HG03139 (cell line): ENCODE measurements at regions not wholly inside any gene's neighbourhood (a gene's known extent, or its start where the extent isn't known, plus 50 kb on each side); places are given as distances from the start of the nearest gene placed in this dataset.
"Not testable (repeated sequence)": the region's sequence is repeated elsewhere in the genome, so short reads cannot be mapped to it uniquely, and the experiment has no call there.

Source experiments
- ATAC-seq: cut with Tn5 transposase; IDR thresholded peaks from one replicate; pipeline ENCODE4 v1.9.1; 2021; ENCODE audit not compliant: unreplicated experiment

- ATAC-seq, result no peak
These were observed 415.5 kb upstream of the ADAMTS5 start for GRCh38 chr21:27382404-27382803.

GRCh38 chr21:27380303-27380702 lies 413.4 kb upstream of the ADAMTS5 start:
- no peak for ATAC-seq

GRCh38 chr21:27379354-27379753 lies 412.5 kb upstream of the ADAMTS5 start:
- ATAC-seq, result no peak

- no peak for ATAC-seq
These were observed 405.5 kb upstream of the ADAMTS5 start for GRCh38 chr21:27372381-27372780.

GRCh38 chr21:27371975-27372331 lies 405.1 kb upstream of the ADAMTS5 start:
- ATAC-seq, result no peak

GRCh38 chr21:27371115-27371974 lies 404.5 kb upstream of the ADAMTS5 start:
- no peak for ATAC-seq

- ATAC-seq, result no peak
These were observed 403.2 kb upstream of the ADAMTS5 start for GRCh38 chr21:27369978-27370571.

- no peak for ATAC-seq
These were observed 402.3 kb upstream of the ADAMTS5 start for GRCh38 chr21:27369234-27369633.

GRCh38 chr21:27366646-27367235 lies 399.9 kb upstream of the ADAMTS5 start:
- ATAC-seq, result no peak

- no peak for ATAC-seq
These were observed 399.1 kb upstream of the ADAMTS5 start for GRCh38 chr21:27366036-27366435.

GRCh38 chr21:27365394-27365793 lies 398.5 kb upstream of the ADAMTS5 start:
- ATAC-seq, result no peak

- ATAC-seq, result no peak
These were observed 397.0 kb upstream of the ADAMTS5 start for GRCh38 chr21:27363719-27364477.

- no peak for ATAC-seq
These were observed 395.4 kb upstream of the ADAMTS5 start for GRCh38 chr21:27362249-27362648.

GRCh38 chr21:27359141-27359540 lies 392.3 kb upstream of the ADAMTS5 start:
- ATAC-seq, result no peak

- ATAC-seq, result no peak
These were observed 386.0 kb upstream of the ADAMTS5 start for GRCh38 chr21:27352885-27353284.

- ATAC-seq, result no peak
These were observed 379.2 kb upstream of the ADAMTS5 start for GRCh38 chr21:27346041-27346448.

GRCh38 chr21:27339902-27340301 lies 373.0 kb upstream of the ADAMTS5 start:
- ATAC-seq, result no peak

GRCh38 chr21:27338007-27338406 lies 371.1 kb upstream of the ADAMTS5 start:
- not testable (repeated sequence) for ATAC-seq

- ATAC-seq, result no peak
These were observed 366.2 kb upstream of the ADAMTS5 start for GRCh38 chr21:27333096-27333495.

- no peak for ATAC-seq
These were observed 362.5 kb upstream of the ADAMTS5 start for GRCh38 chr21:27329255-27329851.

- no peak for ATAC-seq
These were observed 359.4 kb upstream of the ADAMTS5 start for GRCh38 chr21:27326301-27326700.
